SKM-1 (cell line): ENCODE measurements at regions not wholly inside any gene's neighbourhood (a gene's known extent, or its start where the extent isn't known, plus 50 kb on each side); places are given as distances from the start of the nearest gene placed in this dataset.
A peak's percentile ranks its signal among the peaks of the same experiment; 100 is the strongest.
"Not testable (repeated sequence)": the region's sequence is repeated elsewhere in the genome, so short reads cannot be mapped to it uniquely, and the experiment has no call there.

ENCODE experiments used
- DNase-seq: peaks from one replicate; lab custom pipeline; 2025; ENCODE audit not compliant: unreplicated experiment; lab: John Stamatoyannopoulos, UW

DNA sequence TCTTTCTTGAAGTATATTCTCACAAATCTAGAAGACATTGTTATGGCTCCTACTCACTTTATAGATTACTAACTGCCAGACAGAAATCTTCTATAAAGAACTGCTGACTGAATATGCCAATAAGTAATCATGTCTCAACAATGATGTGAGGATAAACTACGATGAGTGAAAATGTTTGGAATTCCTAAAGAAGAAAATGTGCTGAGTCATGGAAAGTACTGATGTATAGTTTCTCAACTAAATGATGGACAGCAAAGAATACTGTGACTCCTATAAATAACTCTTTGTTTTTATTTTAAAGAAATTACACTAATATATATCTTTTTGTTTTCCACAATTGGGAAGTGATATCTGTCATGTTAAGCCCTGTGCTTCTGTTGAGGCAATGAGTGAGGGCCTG lies 232.9 kb downstream of the LNPK start:
- no peak for DNase-seq

DNA sequence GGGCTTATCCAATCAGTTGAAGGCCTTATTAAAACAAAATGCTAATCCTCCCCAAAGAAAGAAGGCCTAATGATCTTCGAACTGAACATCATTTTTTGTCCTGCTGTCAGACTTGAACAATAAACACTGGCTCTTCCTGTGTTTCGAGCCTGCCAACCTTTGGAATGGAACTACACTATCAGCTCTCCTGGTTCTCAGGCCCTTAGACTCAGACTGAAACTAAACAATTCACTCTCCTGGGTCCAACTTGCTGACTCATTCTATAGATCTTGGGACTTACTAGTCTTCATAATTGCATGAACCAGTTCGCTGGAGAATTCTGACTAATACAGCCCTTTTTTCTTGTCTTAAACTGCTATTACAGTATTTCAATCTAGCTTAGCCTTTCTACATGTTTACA lies 235.2 kb downstream of the LNPK start:
- no peak for DNase-seq

DNA sequence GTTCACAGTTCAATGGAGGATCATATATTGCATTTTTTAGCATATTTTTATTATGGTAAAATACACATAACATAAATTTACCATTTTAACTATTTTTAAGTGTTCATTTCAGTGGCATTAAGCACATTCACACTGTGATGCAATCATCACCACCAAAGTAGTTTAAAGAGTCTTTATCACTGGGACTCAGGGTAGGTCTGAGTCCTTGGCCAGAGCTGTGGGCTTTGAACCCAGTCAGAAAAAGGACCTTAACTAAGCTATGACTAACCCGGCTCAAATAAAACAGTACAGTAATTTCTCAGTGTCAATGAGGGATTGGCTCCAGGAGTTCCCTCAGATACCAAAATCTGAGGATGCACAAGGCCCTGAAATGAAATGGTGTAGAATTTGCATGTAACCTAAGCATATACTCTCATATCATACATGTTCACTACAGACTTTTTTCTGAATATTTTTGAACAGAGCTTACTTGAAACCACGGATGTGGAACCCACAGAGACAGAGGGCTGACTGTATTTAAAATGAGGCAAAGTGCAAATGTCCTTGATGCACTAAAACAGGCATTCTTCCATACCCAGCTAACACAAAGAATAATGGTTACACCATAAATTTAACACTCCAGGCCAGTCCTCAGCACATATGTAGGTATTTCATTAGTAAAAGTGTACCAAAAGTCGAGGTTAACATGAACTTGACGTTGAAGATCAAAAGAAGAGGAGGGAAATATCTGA lies 246.2 kb downstream of the LNPK start:
- DNase-seq = no peak

DNA sequence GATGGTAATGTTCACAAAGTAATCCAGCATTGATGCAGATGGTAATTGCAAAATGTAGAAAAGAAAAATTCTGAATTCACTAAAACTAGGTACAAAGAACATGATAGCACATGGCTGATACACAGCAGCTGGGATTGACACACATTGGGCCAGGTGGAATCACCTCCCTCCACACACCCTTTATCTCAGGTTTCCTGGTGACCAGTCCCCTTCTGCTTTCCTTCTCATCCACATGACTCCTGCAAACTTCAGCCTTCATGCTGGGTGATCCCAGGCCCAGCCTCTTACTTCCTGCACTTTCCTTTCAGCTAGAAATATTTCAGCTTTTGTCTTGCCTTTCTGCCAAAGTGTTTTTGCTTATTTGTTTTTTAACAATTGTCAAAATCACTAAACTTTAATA lies 246.9 kb downstream of the LNPK start:
- DNase-seq = no peak

DNA sequence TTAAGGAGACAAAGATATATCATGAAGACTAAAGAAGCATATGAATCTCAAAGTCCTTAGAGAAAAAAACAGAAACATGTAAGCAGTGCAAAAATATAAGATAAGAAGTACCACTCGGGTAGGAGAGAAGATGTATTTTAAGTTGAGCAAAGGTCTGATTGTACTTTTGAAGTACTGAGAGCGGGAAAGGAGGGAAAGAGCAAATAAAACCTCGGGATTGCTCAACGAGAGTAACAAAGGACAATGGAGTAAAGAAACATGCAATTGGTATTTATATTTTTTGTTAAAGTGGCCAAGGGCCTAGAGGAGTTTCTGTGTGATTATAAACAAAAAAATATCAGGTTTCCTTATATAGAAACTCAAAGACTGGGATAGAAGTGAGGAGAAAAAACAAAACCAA lies 251.9 kb downstream of the LNPK start:
- no peak for DNase-seq

DNA sequence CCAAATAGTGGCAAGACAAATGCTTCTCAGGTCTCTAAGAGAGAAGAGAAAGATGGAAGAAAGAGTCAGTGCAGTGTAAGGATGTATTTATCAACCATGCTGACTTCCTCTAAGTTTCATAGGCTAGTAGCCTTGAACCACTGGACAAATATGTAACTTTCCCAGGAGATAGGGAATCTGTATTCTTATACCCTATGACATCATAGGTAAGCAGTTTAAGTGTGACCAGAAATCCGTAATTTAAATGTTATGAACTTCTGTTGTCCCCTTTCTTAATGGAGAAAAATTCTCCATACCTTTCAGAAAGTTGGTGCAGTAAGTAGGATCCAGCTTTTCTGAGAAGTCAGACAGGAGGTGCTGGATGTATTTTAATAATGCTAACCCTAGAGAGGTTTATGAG lies 256.2 kb downstream of the LNPK start:
- DNase-seq = no peak

DNA sequence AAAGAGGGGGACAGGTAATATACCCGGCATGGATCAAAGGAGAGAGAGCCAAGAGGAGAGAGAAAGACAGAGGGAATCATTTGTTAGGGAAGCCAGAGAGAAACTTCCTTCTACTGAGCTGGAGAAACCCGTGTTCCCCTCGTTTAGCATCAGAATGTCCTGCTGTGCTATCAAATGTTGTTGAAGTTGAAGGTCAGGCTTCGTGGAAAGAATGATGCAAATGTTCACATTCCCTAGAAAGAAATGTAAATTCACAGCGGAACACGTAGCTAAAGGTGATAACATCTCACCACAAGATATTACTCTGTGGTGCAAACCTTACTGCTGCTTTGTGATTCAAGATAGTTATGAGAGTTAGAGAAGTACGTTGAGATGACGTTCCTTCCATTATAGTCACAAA lies 258.1 kb downstream of the LNPK start:
- no peak for DNase-seq

DNA sequence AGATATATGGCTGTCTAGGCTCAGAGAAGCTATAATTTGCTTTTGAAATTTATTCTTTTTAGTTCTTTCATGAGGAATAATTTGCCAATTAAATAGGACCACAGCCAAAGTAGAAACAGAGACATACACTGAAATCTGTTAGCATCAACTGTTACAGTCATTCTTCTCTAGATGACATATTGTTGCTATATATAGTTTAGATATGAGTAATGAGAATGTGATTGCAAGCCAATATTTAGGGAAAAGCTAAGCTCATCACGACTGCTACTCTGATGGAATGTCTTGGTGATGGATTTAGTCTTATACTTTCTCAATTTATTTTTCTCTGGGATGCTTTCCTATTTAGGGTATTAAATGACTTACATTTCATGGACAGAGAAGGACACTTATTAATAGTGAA lies 259.1 kb downstream of the LNPK start:
- no peak for DNase-seq

DNA sequence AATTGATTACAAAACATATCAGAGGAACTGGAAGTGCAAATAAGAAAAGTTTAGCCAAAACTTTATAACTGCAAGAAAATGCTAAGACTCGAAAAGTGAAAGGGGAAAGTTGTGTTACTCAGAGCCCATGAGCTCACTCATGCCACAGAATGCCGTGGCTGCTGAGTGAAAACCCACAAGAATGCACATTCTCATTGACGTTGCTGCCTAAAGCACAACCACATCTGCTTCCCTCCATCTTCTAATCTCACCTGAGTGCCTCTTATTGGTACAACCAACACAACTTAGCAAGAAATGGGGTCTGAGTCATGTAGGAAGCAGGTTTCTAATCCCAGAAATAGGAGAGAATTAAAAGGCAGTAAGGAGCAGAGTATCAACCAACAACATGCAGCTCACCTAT lies 259.7 kb downstream of the LNPK start:
- DNase-seq = no peak

DNA sequence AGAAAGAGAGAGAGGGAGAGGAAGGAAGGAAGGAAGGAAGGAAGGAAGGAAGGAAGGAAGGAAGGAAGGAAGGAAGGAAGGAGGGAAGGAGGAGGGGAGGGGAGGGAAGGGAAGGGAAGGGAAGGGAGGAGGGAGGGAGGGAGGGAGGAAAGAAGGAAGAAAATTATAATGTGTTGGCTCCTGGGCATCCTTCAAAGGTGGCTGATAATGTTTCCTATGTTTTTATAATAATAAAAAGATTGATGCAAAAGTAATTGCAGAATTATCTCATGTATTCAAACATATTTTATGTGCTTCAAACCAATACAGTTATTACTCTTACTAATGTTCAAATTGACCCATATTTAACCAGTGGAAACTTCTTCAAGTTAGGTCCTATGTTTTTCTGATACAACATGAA lies 260.9 kb downstream of the LNPK start:
- no peak for DNase-seq

DNA sequence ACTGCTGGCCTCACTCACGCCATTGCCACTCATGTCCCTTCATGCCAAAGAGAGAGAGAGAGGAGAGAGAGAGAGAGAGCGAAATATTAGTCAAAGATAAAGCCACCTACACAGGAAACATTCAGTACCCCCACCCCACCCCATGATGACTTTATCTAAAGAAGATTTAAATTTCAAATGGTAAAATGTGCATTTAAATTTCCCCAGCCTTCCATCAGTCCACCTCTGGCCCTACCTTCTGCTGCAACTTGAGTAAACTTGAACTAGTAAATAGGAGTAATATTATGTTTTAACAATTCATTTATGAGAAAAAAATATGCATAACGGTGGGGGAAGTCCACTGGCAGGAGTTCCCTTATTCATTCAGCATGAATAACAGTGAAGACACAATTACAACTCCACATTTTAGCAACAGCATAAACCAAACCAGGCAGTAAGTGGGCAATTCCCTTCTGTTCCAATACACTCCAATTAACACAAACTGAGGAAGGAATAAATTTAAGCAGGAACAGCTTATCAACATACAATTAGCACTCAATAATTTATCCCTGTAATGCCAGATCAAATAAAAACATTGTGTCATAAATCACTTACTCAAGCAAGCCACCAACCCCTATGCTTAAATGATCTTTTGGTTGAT lies 264.2 kb downstream of the LNPK start:
- no peak for DNase-seq

DNA sequence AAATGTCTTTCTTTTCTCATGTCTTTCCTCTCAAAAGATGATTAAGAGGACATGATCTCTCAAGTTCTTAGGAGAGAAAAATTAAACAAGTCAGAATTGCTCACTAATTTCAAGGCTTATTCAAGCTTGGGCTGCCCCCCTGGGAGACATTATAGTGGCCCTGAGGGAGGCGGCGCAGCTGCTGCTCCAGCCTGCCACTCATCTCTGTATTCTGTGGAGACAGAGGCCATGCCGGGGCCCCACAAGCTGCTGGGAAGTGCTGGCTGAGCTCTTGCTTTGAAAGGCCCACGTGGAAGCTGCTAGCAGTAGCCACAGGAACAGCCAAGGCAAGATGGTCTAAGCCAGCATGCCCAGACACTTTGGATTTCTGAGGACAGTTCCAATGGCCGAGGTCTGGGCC lies 267.4 kb downstream of the LNPK start:
- DNase-seq = no peak

DNA sequence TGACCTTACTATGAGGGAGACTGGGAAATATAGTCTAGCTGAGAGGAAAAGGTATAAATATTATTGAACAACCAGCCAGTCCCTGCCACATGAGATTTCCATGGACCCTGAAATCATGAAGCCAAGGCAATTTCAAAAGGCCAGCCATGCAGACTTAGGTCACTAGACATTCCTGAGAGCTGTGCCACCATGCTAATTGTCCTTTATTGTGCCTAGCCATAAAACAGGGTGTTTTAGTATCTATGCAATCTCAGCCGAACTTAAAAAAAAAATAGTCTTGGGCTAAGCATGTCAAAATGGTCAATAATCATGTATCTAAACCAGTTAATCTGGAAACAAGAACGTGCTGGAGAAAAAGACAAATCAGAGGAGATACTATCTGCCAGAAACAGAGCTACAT lies 269.5 kb downstream of the LNPK start:
- no peak for DNase-seq

DNA sequence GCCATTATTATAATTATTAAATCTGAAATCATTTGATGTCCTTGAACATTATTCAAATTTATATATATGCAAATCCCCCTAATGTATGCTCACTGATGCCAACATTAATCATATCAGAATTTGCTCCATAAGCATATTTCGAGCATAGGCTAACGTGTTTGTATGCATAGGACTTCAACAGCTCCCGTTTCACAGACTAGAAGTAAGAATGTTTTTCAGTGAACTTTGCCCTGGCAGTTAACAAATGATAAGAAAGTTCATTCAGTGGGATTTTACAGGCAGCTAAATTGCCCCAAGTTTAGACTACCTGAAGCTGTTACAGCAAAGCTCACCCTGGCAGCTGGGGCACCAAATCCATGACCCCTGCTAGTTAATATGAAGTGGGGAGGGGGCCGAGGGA lies 272.0 kb downstream of the LNPK start:
- DNase-seq = no peak

DNA sequence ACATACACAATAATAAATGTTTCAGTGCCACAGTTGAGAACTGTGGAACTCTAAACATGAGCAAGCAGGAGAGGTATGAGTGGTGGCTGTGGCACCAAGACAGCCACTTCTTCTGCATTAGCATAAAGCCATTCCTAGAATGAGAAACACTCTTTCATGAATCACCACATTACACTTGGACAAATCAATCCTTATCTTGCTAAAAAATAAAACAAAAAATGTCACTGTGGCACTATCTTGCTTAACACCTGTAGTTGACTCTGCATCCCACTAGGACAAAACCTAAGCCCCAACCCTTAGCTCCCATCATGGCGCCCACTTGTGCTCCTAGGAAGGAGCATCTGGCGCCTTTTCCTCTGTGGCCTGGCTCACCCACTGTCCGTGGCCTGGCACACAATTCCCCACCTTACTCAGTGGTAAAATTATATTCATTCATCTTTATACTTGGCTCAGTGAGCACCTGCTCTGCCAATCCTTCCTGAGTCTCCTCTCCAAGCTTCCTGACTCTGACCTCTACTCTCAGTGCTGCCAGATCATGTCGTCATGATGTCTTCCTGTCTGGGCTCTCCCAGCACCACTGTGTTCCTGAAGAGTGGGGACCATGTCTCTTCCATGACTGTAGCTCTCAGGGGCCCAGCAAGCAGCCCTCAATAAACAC lies 272.9 kb downstream of the LNPK start:
- DNase-seq = no peak

DNA sequence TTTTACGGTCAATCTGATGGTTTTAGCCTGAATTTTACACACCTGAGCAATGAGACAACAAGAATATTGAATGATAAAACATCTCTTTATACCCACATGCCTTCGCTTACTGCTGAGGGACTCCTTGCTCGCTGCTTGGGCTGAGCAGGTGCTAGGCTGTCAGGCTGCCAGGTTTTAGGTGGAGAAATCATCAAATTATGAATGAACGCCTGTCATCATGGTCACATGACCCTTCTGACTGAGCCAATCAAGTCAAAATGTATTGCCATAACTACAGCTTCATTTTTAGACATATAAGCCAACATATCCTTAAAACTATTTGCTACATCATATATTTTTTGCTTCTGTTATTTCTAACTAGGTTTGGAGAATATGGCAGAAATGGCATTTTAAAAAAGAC lies 274.0 kb downstream of the LNPK start:
- DNase-seq = no peak

DNA sequence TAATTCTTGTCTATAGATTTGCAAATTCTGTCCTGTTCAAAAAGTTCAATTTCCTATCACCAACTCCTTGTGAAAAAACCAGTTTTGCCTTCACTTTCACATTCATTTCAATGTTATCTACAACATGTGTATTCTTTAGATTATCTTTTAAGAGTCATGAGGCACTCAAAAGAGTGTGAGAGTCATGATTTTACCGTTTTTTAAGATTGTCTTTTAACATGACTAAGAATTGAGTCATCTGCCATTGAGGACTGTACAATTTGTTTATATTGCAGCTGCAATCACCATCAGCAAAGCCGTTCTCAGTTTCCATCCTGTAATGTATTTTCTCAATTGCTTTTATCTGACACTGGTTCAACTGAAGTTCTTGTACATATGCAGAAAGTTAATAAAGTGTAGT lies 275.8 kb downstream of the LNPK start:
- DNase-seq = no peak

DNA sequence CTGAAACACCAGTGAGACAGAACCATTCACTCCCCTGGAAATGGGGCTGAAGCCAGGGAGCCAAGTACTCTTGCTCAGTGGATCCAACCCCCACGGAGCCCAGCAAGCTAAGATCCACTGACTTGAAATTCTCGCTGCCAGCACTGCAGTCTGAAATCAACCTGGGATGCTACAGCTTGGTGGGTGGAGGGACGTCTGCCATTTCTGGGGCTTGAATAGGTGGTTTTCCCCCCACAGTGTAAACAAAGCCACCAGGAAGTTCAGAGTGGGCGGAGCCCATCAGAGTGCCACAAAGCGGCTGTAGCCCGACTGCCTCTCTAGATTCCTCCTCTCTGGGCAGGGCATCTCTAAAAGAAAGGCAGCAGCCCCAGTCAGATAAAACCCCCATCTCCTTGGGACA lies 292.8 kb downstream of the LNPK start:
- no peak for DNase-seq

DNA sequence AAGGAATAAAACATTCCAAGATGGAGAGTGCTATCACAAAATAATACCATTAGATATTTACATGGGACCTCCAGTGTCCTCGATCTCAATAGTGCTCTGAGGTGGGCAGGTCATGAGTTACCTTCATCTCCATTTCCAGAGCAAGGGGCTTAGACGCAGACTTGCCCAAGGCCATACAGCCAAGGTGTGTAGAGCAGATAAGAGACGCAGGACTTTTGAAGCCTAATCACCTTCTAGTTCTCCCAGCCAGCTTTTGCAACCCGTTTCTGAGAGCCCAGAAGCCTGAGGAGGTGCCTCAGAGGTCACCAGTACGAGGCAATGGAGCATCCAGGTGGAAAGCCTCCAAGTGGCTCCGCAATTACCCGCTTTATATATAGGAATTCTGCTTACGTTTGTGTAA lies 294.7 kb downstream of the LNPK start:
- DNase-seq = no peak

DNA sequence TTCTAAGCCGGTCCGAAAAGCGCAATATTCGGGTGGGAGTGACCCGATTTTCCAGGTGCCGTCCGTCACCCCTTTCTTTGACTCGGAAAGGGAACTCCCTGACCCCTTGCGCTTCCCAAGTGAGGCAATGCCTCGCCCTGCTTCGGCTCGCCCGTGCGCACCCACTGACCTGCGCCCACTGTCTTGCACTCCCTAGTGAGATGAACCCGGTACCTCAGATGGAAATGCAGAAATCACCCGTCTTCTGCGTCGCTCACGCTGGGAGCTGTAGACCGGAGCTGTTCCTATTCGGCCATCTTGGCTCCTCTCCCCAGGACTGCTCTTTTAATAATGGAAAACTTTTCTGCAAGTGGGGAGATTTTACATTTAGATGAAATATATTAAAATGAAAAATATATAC lies 297.5 kb downstream of the LNPK start:
- not testable (repeated sequence) for DNase-seq

DNA sequence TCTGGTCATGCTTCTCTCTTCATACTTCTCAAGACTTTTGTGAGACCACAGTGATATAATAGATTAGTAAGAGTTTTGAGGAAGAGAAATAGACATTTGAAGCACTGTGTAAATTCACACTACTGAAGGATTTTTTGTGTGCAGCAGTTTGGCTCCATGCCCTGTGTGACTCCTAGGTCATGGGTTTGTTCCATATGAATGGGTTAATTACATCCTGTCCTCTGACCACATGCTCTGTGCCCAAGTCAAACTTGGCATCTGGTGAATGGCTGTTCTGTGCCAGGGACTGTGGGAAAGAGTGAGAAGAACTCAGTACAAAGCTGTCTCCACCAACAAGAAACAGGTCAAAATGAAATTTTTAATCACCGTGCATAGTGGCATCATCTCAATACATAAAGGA lies 304.0 kb downstream of the LNPK start:
- no peak for DNase-seq

DNA sequence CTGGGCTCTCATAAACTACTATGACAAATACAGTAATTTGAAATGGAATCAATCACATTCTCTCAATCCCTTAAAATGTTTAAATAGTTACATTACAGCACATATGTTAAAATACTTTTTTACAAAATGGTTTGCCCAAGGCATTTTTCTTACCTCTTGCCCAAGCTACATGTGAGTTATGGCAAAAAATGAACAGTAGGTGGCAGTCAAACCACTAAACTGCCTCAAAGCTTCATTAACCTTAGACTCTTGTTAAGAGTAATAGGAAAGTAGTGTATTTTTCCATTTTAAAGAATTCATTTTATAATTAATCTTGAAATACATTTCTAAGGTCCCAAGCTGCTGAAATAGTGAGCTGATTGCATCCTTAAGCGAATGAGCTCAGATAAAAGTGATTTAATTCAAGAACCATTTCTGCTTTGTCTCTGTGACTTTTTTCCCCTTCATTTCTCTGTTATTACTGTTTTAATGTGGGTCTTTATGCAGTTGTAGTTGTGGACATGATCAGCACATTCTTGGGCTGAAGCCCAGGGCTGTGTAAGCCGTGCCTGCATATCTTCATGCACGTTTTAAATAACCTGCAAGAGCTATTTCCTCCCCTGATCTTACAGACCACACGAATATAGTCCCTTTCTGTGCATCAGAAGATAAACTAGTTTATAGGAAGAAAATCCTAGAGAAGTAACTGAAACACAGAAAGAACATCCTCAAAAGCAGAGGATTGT lies 311.8 kb downstream of the LNPK start:
- DNase-seq = peak; percentile 1
